MG63 (cell line): ENCODE measurements at regions not wholly inside any gene's neighbourhood (a gene's known extent, or its start where the extent isn't known, plus 50 kb on each side); places are given as distances from the start of the nearest gene placed in this dataset.

Source experiments
- DNase-seq: peaks from one replicate; pipeline ENCODE4 v3.0.0-alpha.2; 2020
- H3K27me3 ChIP-seq: fragments of 250-450 bp; sonication (Bioruptor Pico); 2 replicates; pipeline ENCODE4 v1.5.1; 2020; ENCODE audit warnings: mild to moderate bottlenecking, moderate library complexity
- H3K36me3 ChIP-seq: fragments of 250-450 bp; sonication (Bioruptor Pico); 2 replicates; pipeline ENCODE4 v1.5.1; 2020; ENCODE audit warnings: mild to moderate bottlenecking, moderate library complexity
- H3K4me3 ChIP-seq: fragments of 250-450 bp; sonication (Bioruptor Pico); 2 replicates; pipeline ENCODE4 v1.5.1; 2020; ENCODE audit warnings: mild to moderate bottlenecking, moderate library complexity
- H3K9me3 ChIP-seq: fragments of 250-450 bp; sonication (Bioruptor Pico); 2 replicates; pipeline ENCODE4 v1.5.1; 2020; ENCODE audit warnings: mild to moderate bottlenecking, moderate library complexity

- Histone ChIP-seq H3K9me3 (no peaks in the 10 kb centered on the region), H3K4me3 (no peak overlapping the region), H3K36me3 (no peaks in the 10 kb centered on the region), H3K27me3 (no peaks in the 10 kb centered on the region)
- no peak for DNase-seq
These were observed 125.4 kb downstream of the LRIG3 start for GRCh38 chr12:58794859-58795258.

GRCh38 chr12:58795825-58796224 is 124.5 kb downstream of the LRIG3 start:
- no peak overlapping the region for H3K4me3 ChIP-seq
- no peak for DNase-seq
- no peaks in the 10 kb centered on the region for H3K36me3 ChIP-seq
- H3K9me3 ChIP-seq: no peaks in the 10 kb centered on the region
- no peaks in the 10 kb centered on the region for H3K27me3 ChIP-seq

GRCh38 chr12:58801986-58802385 is 118.3 kb downstream of the LRIG3 start:
- no peaks in the 10 kb centered on the region for H3K27me3 ChIP-seq
- DNase-seq: no peak
- no peaks in the 10 kb centered on the region for H3K9me3 ChIP-seq
- no peak overlapping the region for H3K4me3 ChIP-seq
- H3K36me3 ChIP-seq: no peaks in the 10 kb centered on the region

- Histone ChIP-seq H3K27me3 (no peaks in the 10 kb centered on the region), H3K36me3 (no peaks in the 10 kb centered on the region), H3K9me3 (no peaks in the 10 kb centered on the region), H3K4me3 (no peak overlapping the region)
- DNase-seq: peak; percentile 53
These were observed 116.4 kb downstream of the LRIG3 start for GRCh38 chr12:58803908-58804307.

- DNase-seq: no peak
- Histone ChIP-seq H3K36me3 (no peaks in the 10 kb centered on the region), H3K9me3 (no peaks in the 10 kb centered on the region), H3K27me3 (no peaks in the 10 kb centered on the region), H3K4me3 (no peak overlapping the region)
These were observed 115.6 kb downstream of the LRIG3 start for GRCh38 chr12:58804749-58805148.

GRCh38 chr12:58809064-58809607 is 111.2 kb downstream of the LRIG3 start:
- DNase-seq: no peak
- Histone ChIP-seq H3K36me3 (no peaks in the 10 kb centered on the region), H3K4me3 (no peak overlapping the region), H3K9me3 (no peaks in the 10 kb centered on the region), H3K27me3 (no peaks in the 10 kb centered on the region)

GRCh38 chr12:58811346-58811745 is 109.0 kb downstream of the LRIG3 start:
- no peak for DNase-seq
- Histone ChIP-seq H3K36me3 (no peaks in the 10 kb centered on the region), H3K27me3 (no peaks in the 10 kb centered on the region), H3K4me3 (no peak overlapping the region), H3K9me3 (no peaks in the 10 kb centered on the region)

GRCh38 chr12:58812214-58812613 is 108.1 kb downstream of the LRIG3 start:
- no peak for DNase-seq
- Histone ChIP-seq H3K36me3 (no peaks in the 10 kb centered on the region), H3K9me3 (no peaks in the 10 kb centered on the region), H3K27me3 (no peaks in the 10 kb centered on the region), H3K4me3 (no peak overlapping the region)

- no peaks in the 10 kb centered on the region for H3K9me3 ChIP-seq
- H3K27me3 ChIP-seq: no peaks in the 10 kb centered on the region
- no peaks in the 10 kb centered on the region for H3K36me3 ChIP-seq
- no peak overlapping the region for H3K4me3 ChIP-seq
- DNase-seq: no peak
These were observed 106.3 kb downstream of the LRIG3 start for GRCh38 chr12:58814036-58814435.

- no peak overlapping the region for H3K4me3 ChIP-seq
- DNase-seq: no peak
These were observed 105.1 kb downstream of the LRIG3 start for GRCh38 chr12:58815235-58815634.

GRCh38 chr12:58818546-58818945 is 101.8 kb downstream of the LRIG3 start:
- Histone ChIP-seq H3K36me3 (no peaks in the 10 kb centered on the region), H3K27me3 (no peaks in the 10 kb centered on the region), H3K4me3 (no peak overlapping the region), H3K9me3 (no peaks in the 10 kb centered on the region)
- no peak for DNase-seq

More at GRCh38 chr12:58815235-58815634, 105.1 kb downstream of the LRIG3 start:
- Histone ChIP-seq H3K36me3 (no peaks in the 10 kb centered on the region), H3K27me3 (no peaks in the 10 kb centered on the region), H3K9me3 (no peaks in the 10 kb centered on the region)

- no peak for DNase-seq
- Histone ChIP-seq H3K27me3 (no peaks in the 10 kb centered on the region), H3K9me3 (no peaks in the 10 kb centered on the region), H3K4me3 (no peak overlapping the region), H3K36me3 (no peaks in the 10 kb centered on the region)
These were observed 101.0 kb downstream of the LRIG3 start for GRCh38 chr12:58819345-58819744.

GRCh38 chr12:58819985-58820384 is 100.3 kb downstream of the LRIG3 start:
- no peak overlapping the region for H3K4me3 ChIP-seq
- no peaks in the 10 kb centered on the region for H3K9me3 ChIP-seq
- DNase-seq: no peak
- H3K27me3 ChIP-seq: no peaks in the 10 kb centered on the region
- no peaks in the 10 kb centered on the region for H3K36me3 ChIP-seq
